ENCODE measurements at regions not wholly inside any gene's neighbourhood (a gene's known extent, or its start where the extent isn't known, plus 50 kb on each side); places are given as distances from the start of the nearest gene placed in this dataset.
"Not testable (repeated sequence)": the region's sequence is repeated elsewhere in the genome, so short reads cannot be mapped to it uniquely, and the experiment has no call there.

DNA sequence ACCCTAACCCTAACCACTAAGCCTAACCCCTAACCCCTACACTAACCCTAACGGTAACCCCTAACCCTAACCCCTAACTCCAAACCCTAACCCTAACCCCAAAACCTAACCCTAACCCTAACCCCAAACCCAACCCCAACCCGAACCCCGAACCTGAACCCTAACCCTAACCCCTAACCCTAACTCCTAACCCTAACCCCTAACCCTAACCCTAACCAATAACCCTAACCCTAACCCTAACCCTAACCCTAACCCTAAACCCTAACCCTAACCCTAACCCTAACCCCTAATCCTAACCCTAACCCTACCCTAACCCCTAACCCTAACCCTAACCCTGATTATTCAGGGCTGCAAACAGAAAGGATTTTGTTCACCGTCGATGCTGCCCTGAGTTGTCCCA is 144.6 kb upstream of the DUSP22 start:
- DNase-seq, result not testable (repeated sequence)

DNA sequence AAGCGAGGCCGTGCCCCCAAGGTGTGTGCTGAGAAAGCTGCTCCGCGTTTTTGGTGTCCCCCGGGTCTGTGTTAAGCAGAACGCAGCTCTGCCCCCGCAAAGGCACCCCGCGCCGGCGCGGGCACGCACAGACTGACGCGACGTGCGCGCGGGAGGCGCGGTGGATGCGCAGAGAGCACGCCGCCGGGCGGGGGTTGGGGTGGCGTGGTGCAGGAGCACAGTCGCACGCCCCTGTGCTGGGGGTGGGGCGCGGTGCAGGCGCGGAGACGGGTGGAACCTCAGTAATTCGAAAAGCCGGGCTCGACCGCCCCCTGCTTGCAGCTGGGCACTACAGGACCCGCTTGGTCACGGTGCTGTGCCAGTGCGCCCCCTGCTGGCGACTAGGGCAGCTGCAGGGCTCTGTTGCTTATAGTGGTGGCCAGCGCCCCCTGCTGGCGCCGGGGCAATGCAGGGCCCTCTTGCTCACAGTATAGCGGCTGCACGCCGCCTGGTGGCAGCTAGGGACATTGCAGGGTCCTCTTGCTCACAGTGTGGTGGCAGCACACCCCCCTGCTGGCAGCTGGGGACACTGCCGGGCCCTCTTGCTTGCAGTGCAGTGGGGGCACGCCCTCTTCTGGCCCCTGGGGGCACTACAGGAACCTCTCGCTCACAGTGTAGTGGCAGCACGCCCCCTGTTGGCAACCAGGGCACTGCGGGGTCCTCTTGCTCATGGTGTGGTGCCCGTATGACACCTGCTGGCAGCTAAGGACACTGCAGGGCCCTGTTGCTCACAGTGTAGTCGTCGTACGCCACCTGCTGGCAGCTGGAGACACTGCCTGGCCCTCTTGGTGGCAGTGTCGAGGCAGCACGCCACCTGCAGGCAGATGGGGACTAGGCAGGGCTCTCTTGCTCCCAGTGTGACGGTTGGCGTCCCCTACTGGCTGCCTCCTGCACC is 144.0 kb upstream of the DUSP22 start:
- peak; percentile 65 for DNase-seq

DNA sequence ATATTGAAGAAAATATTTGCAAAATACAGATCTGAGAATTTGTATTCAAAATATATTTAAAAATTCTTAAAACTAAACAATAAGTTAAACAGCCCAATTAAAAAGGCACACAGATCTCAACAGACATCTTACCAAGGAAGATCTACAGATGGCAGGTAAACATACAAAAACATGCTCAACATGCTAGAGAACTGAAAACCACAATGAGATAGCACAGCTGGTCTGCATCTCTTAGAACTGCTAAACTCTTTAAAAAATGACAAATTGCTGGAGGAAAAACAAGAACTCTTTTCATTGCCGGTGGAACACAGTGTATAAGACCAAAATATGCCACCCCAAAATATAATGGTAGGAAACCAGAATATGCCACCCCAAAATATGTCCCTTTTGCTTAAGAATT is 142.1 kb upstream of the DUSP22 start:
- not testable (repeated sequence) for DNase-seq

DNA sequence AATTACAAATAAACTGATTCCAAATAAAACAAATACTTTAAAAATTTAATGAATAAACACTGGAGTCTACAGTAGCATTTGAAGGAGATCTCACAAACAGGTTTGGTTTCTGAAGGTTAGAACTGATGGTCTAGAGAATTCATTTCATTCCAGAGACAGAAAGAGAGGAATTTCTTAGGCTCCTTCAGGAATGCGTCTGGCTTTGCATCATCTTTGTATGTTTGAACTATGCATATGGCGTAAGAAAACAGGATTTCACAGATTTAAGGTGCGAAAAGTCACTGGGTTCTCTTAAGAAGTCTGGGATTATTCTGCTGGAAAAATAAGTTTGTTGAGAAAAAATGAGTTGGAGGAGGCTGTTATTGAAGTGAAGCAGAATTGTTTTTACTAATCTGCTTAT is 139.9 kb upstream of the DUSP22 start:
- DNase-seq, result not testable (repeated sequence)

DNA sequence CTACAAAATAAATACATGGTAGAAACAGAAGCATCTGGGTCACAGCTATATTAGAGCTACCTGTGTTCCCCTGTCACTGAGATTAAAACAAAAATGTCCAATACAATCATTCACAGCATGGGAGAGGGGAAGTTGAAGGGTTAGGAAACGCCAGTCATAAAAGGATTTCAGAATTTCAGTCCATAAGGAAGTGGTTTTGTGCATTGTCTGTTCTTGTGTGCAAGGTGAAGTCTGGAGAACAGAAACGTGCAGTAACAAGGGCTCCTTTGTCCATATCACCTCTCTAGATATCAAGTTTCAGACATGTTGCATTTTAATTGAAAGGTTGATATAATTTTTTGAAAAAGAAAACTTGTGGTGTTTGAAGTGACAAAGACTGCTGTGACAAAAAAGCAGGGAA is 139.3 kb upstream of the DUSP22 start:
- DNase-seq, result not testable (repeated sequence)

DNA sequence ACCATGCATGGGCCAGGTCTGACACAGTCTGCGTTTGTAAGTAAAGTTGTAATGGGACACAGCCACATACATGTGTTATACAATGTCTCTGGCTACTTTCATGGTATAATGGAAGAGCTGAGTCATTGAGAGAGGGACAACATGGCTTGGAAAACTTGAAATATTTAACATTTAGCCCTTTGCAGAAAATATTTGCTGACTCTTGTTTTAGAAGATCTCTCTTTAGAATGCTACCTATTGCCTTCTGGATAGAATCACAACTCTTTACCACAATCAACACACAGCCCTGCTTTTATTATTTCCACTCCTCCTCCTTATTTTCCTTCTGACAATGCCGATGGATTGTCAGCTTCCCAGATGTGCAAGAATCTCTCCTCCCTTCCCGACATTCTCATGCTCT is 138.4 kb upstream of the DUSP22 start:
- DNase-seq, result not testable (repeated sequence)

DNA sequence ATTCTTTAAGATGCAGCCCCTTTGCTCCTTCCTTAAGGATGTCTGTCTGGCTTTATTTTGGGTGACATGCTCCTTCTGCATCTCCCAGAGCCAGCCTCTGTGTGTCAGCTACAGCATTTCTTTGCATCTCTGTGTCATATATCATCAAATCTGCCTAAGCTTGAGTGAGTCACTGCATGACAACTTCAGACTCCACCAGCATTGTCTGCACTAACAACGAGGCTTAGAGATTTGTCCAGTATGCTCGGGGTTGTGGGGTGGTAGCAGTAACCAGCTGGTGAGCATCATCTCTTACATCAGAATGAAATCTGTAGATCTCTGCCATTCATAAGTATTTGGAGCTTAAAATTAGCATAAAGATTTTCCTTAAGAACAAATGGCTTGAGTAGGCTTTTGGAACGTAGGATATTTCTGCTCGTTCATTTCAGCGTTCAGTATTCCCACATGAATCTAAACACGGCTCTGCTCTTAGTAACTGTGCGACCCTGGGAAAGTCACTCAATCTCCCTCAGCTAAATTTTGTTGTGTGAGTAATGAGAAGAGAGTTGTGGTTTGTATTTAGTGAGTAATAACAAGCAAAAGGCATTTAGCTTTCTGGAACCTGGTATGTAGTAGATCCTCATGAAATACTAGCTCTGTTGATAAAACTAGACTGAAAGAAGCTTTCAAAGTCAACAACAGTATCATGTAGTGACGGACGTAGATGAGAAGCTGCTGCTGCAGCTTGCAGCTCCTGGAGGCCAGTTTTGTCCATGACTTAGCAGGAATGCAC is 137.8 kb upstream of the DUSP22 start:
- DNase-seq, result not testable (repeated sequence)

DNA sequence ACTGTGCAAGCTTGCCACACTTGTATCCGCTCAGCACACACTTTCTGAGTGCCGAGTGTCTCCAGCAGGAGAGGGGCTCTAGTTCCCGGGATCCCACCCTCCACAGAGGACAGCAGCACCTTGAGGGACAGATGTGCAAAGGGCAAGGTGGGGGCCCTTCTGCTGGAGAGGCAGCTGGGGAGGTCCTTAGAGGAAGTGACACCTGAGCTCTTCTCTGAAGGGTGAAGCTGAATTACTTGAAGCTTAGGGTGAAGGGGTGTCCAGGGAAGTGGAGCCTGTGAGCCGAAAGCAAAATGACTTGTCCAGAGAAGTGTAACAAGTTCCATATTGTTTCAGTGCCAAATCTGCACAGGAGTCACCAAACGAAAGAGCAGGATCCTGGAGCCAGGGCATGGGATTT is 136.3 kb upstream of the DUSP22 start:
- no peak for DNase-seq

DNA sequence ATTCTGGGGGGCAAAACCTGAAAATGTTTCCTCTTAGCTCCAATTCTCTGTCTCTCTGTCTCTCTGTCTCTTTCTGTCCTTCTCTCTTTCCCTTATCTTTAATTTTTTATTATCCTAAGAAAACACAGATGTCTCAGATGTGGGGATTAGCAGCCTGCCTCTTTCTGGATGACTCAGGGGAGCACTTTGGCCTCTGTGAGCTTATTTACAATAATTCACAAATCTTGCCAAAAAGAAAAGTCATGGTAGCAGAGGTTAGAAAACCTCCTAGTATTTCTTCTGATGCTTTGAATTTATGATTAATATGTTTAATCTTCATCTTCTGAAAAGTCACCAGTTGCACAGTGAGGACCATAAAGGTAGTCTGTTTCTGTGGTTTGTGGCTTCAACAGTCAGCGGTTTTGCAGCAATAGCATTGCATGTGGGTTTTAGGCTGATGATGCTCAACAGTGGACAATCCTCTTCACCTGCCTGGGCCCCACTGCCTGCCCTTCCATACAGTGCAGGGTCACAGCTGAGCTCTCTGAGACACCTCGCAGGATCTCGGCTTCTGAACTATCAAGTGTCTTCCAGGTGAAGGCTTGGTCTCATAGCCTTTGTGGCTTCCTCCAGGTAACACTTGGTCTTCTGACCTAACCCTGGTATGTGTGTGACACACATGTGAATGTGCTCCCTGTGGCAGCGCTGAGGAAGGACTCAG is 135.7 kb upstream of the DUSP22 start:
- DNase-seq, result not testable (repeated sequence)

DNA sequence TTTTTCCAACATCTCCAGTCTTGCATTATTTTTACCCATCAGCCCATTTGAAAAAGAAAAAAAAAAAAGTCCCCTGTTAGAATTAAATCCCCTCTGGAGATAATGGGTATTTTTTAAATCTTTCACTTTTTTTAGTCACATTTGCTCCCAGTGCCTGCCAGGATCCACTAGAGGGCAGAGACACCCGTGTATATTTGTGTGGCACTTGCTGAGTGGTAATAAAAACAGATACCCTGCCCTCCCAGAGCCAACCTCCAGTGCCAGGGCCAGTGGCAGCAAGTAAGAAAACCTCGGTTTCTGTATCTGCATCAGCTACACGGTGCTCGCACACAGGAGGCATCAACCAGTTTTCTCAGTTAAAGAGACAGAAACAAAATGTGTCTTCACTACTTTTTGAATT is 135.1 kb upstream of the DUSP22 start:
- DNase-seq, result not testable (repeated sequence)

DNA sequence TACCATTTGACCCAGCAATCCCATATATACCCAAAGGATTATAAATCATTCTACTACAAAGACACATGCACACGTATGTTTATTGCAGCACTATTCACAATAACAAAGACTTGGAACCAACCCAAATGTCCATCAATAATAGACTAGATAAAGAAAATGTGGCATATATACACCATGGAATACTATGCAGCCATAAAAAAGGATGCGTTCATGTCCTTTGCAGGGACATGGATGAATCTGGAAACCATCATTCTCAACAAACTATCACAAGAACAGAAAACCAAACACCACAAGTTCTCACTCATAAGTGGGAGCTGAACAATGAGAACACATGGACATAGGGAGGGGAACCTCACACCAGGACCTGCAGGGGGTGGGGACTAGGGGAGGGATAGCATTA is 130.6 kb upstream of the DUSP22 start:
- DNase-seq, result not testable (repeated sequence)

DNA sequence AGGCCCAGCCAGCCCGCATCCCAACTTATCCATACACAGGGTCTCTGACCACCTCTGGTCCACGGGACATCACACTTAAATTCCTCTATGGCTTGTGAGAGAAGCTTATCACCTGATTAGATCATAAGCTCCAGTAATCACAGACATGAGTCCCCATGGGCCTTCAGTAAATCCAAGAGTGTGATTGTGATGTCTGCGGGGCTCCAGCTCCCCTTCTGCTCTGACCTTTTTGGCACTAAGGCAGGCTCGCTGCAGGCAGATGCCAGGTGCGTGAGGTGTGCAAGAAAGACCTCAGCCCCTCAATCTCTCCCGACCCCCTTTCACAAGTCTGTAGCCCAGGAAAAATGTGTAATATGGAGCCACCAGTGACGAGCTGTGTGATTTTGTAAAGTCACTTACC is 127.6 kb upstream of the DUSP22 start:
- DNase-seq, result no peak

DNA sequence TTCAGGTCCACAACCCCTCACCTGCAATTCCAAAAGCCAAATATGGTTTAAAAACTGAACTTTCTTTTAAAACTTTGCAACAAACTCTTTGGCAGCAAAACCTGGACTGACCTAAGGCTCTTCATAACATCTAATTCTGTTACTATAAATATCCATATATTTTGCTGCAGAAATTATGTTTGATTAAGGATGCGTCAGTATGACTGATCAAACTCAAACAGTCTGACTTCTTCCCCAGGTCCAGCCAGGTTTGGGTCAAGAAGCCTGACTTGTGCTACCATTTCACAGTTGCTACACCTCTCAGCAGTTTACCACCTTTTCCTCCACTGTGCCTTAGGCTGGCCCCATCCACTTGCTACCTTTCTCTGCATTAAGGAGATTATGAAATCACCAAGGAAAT is 127.0 kb upstream of the DUSP22 start:
- no peak for DNase-seq

DNA sequence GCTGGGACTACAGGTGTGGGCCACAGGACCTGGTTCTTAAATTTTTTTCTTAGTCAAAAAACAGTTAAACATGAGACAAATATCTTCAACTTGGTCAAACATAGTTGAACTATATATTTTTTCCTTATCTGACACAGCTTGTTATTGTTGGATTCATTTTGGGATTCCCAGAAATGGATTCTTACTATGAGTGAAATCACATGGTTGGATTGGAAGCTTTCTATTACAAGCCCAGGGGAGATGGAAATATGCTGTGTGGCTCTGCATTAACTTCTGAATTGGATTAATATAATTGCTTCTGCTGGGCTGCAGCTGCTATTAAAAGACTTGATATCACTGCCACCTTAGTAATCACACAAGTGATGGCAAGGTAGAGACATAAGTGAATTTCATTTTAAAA is 126.4 kb upstream of the DUSP22 start:
- DNase-seq, result no peak

DNA sequence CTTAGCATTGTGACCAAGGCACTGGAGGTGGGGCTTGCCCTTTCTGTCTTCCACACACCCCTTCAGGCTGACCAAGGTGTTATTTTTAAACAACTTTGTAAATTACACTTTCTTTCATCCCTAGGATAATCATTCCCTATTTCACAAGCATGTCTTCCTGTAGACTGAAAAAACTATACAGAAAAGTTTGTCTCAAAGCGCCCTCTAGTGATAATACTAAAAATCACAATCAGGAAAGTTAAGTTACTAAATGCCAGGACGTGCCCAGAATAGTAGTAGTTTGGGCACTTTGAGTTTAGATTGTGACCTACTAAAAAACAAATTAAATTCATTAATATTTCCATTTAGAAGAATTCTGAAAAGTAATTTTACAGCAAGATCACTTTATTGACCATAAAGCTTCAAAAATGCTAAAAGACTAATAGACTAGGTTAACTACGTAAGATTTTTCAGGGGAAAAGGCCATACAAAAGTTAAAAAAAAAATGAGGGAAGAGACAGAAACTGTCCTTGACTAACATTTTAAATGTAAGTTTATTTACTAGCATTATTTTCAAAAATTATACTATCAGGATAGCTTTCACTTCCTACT is 123.3 kb upstream of the DUSP22 start:
- no peak for DNase-seq

DNA sequence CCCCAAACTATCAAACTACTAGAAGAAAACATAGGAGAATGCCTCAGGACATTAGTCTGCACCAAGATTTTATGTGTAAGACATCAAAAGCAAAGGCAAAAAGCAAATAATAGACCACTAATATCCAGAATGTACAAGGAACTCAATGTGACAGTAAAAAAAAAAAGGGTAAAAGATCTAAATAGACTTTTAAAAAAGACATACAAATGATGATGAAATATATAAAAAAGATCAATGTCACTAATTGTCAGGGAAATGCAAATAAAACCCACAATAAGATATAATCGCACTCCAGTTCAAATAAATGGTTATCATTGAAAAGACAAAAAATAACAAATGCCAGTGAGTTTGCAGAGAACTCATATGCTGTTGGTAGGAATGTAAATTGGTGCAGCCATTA is 118.3 kb upstream of the DUSP22 start:
- DNase-seq, result no peak

DNA sequence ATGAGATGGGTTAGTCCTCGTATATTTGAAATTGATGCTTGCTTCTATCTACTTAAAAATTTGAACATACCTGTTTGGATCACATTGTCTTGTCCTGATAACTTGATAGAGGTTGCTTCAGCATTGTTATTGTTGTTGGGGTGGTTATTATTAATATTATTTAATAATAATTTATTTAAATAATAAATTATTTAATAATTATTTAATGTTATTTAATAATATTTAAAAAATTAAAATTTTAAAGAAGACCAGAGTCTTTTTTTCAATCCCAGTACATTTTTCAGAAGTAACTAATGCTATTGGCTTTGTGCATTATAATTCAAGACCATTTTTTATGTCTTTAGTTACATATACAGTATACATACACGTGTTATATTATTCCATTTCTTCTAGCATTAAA is 116.6 kb upstream of the DUSP22 start:
- no peak for DNase-seq

DNA sequence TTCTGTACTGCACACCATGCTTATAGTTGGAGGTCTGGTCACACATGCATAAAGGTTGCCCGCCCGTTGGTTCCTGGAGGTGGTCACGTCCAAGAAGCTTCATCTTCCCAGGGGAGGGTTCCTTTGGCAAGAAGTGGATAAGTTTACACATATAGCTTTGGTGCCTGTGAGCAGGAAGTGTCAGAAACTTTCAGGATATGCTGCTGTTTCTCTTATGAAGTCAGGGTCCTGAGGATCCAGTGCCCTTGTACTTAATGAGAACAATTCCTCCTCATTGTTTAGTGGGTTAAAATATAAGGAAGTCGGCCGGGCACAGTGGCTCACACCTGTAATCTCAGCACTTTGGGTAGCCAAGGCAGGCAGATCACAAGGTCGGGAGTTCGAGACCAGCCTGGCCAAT is 115.5 kb upstream of the DUSP22 start:
- no peak for DNase-seq

DNA sequence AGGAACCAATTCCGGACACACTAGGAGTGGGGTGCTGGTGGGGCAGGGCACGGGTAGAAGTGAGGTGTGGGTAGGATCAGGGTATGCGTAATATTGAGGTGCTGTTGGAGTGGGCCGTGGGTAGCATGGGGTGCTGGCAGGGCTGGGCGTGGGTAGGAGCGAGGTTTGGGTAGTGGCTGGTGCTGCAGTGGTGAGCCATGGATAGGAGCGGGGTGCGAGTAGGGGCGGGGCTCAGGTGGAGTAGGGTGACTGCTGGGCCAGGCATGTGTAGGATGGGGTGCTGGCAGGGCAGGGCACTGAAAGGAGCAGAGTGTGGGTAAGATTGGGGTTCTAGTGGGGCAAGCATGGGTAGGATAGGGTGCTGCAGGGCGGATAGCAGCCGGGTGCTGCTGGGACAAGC is 114.2 kb upstream of the DUSP22 start:
- DNase-seq, result no peak

DNA sequence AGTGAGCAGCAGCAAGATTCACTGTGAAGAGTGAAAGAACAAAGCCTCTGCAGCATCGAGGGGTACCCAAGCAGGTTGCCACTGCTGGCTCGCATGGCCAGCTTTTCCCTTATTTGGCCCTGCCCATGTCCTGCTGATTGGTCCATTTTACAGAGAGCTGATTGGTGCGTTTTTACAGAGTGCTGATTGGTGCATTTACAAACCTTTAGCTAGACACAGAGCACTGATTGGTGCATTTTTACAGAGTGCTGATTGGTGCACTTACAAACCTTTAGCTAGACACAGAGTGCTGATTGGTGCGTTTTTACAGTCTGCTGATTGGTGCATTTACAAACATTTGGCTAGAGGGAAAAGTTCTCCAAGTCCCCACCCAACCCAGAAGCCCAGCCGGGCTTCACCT is 113.4 kb upstream of the DUSP22 start:
- not testable (repeated sequence) for DNase-seq

DNA sequence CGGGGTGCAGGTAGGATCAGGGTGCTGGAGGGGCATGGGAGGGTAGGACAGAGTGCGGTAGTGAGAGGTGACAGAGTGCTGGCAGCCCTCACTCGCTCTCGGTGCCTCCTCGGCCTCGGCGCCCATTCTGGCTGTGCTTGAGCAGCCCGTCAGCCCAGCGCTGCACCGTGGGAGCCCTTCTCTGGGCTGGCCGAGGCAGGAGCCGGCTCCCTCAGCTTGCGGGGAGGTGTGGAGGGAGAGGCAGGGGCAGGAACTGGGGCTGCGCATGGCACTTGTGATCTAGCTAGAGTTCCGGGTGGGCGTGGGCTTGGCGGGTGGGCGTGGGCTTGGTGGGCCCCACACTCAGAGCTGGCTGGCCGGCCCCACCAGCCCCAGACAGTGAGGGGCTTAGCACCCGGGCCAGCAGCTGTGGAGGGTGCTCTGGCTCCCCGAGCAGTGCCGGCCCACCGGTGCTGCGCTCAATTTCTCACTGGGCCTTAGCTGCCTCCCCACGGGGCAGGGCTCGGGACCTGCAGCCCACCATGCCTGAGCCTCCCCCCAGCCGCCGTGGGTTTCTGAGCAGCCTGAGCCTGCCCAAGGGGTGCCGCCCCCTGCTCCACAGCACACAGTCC is 112.8 kb upstream of the DUSP22 start:
- DNase-seq, result no peak

DNA sequence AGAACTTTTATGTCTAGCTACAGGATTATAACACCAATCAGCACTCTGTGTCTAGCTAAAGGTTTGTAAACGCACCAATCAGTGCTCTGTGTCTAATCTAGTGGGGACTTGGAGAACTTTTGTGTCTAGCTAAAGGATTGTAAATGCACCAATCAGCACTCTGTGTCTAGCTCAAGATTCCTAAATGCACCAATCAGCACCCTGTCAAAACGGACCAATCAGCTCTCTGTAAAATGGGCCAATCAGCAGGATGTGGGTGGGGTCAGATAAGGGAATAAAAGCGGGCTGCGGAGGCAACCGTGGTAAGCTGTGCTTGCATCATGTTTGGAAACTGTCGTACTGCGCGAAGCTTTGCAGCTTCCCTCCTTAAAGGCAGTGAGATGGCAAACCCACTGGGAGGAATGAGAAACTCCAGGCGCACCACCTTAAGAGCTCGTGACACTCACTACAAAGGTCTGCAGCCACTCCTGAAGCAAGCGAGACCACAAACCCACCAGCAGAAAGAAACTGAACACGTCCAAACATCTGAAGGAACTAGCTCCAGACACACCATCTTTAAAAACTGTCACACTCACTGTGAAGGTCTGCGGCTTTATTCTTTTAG is 112.1 kb upstream of the DUSP22 start:
- not testable (repeated sequence) for DNase-seq
